BJ (cell line): ENCODE measurements at regions not wholly inside any gene's neighbourhood (a gene's known extent, or its start where the extent isn't known, plus 50 kb on each side); places are given as distances from the start of the nearest gene placed in this dataset.
"Not testable (repeated sequence)": the region's sequence is repeated elsewhere in the genome, so short reads cannot be mapped to it uniquely, and the experiment has no call there.

ENCODE experiments used
- CTCF ChIA-PET: fragments of 350-600 bp; formaldehyde crosslinking; extraction: SDS; loops from one replicate; lab custom pipeline; 2021; ENCODE audit warnings: antibody characterized with exemption, inconsistent platforms; lab: Yijun Ruan, JAX
- POLR2A ChIA-PET: fragments of 300-600 bp; sonication (Branson Sonifier 250); formaldehyde crosslinking; extraction: SDS; loops from one replicate; lab custom pipeline; 2021; ENCODE audit warnings: antibody characterized with exemption; lab: Charles Lee
- DNase-seq: peaks from one replicate; pipeline ENCODE4 v3.0.0-alpha.2; 2011; ENCODE audit warnings: low read depth
- H3K27me3 ChIP-seq: 2 replicates; pipeline ENCODE4 v1.6.0; 2011; ENCODE audit warnings: low read length; ENCODE audit not compliant: control insufficient read depth, insufficient read depth
- H3K36me3 ChIP-seq: 2 replicates; pipeline ENCODE4 v1.5.1; 2011; ENCODE audit warnings: low read length; ENCODE audit not compliant: control insufficient read depth, insufficient read depth
- H3K4me3 ChIP-seq: 2 replicates; pipeline ENCODE4 v1.5.1; 2011; ENCODE audit warnings: low read depth, mild to moderate bottlenecking, control low read depth, low read length
- TF ChIP-seq, protein P1 (sequence below): IDR thresholded peaks from 2 replicates; pipeline ENCODE4 v1.5.1; 2011; ENCODE audit warnings: low read depth, mild to moderate bottlenecking, control low read depth, inconsistent platforms, low read length, moderate library complexity; ENCODE audit not compliant: insufficient read depth

DNA sequence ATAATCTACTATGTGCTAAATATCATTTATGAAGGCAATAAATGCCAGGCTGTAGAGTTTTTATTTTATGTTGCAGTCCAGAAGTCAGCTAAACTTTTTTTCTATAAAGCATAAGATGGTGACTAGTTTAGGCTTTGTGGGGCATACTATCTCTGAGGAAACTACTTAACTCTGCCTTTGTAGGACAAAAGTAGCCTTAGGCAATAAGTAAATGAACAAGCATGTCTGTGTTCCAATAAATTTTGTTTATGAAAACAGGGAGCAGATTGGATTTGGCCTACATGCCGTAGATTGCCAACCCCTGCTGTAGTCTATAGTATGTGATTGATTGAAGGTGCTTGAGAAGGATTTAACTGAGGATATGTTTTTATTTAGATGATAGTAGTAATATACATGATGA lies 502.5 kb upstream of the NAALADL2 start:
- no peaks in the 10 kb centered on the region for H3K36me3 ChIP-seq
- ChIA-PET POLR2A (no interaction called here), CTCF (no interaction called here)
- H3K27me3 ChIP-seq: no peaks in the 10 kb centered on the region
- H3K4me3 ChIP-seq: no peak overlapping the region
- DNase-seq: no peak
- TF ChIP-seq, protein P1, sequence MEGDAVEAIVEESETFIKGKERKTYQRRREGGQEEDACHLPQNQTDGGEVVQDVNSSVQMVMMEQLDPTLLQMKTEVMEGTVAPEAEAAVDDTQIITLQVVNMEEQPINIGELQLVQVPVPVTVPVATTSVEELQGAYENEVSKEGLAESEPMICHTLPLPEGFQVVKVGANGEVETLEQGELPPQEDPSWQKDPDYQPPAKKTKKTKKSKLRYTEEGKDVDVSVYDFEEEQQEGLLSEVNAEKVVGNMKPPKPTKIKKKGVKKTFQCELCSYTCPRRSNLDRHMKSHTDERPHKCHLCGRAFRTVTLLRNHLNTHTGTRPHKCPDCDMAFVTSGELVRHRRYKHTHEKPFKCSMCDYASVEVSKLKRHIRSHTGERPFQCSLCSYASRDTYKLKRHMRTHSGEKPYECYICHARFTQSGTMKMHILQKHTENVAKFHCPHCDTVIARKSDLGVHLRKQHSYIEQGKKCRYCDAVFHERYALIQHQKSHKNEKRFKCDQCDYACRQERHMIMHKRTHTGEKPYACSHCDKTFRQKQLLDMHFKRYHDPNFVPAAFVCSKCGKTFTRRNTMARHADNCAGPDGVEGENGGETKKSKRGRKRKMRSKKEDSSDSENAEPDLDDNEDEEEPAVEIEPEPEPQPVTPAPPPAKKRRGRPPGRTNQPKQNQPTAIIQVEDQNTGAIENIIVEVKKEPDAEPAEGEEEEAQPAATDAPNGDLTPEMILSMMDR: no peak

DNA sequence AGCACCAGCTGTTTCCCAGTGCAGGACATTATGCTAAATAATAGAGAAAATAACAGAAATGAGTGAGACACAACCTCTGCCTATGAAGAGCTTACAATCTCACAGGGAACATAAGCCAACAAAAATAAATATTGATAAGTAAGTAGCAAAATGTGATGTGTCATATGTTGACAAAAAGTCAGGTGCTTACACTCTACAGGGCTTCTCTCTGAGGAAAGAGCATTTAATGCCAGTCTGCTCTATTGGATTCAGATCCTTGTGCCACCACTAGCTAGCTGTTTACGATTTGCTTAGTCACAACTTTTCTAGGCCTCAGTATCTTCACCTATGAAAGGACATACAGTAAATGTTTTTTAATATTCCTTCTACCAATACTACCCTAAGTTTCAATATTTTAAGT lies 500.9 kb upstream of the NAALADL2 start:
- TF ChIP-seq, protein P1: no peak
- Histone ChIP-seq H3K4me3 (no peak overlapping the region), H3K36me3 (no peaks in the 10 kb centered on the region), H3K27me3 (no peaks in the 10 kb centered on the region)
- DNase-seq: no peak
- POLR2A ChIA-PET: interaction anchor here (0.5 kb wide), 1 partner anchor 1738 kb away, joined by 3 read pairs; no protein-coding TSS in a partner anchor
- CTCF ChIA-PET: no interaction called here

DNA sequence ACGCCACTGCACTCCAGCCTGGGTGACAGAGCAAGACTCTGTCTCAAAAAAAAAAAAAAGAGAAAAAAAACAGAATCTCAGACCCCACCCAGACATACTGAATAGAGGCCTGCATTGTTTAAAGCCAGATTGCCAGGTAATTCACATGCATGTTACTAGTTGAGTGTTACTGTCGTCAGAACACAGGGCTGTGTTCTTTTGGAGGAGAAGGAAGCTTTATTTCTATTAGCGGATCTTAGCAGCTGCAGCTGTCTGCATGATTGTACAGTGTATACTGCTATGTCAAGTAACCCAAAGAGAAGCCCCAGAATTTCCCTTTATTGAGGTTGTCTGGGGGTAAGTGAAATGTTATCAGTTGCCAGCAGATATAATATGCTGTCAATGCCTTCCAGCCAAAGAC lies 496.6 kb upstream of the NAALADL2 start:
- DNase-seq: no peak

DNA sequence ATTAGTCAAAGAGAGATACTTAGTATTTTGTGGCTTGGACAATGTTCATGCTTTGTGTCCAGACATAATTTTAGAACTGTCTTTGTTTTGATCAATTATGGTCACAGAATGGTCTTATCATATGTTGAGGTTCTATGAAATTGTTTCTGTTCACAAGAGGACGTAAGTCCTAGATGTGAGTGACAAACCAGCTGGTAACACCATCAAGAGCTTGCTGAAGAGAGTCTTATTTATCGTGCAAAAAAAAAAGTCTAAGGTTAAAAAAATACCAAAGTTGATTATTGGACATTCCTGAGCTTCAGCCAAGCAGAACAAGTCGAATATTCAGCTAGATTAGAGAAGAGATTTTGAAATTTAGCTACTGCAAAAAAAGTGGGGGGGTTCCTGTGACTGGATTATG lies 495.9 kb upstream of the NAALADL2 start:
- CTCF ChIA-PET: no interaction called here
- DNase-seq: no peak
- TF ChIP-seq, protein P1: no peak
- Histone ChIP-seq H3K36me3 (no peaks in the 10 kb centered on the region), H3K4me3 (no peak overlapping the region), H3K27me3 (no peaks in the 10 kb centered on the region)
- POLR2A ChIA-PET: no interaction called here

More for the DNA sequence above, 496.6 kb upstream of the NAALADL2 start:
- Histone ChIP-seq H3K27me3 (no peaks in the 10 kb centered on the region), H3K4me3 (no peak overlapping the region), H3K36me3 (no peaks in the 10 kb centered on the region)
- ChIA-PET CTCF (interaction anchor here (1.2 kb wide), 1 partner anchor 36 kb away, joined by 5 read pairs; no protein-coding TSS in a partner anchor), POLR2A (no interaction called here)
- TF ChIP-seq, protein P1: no peak

DNA sequence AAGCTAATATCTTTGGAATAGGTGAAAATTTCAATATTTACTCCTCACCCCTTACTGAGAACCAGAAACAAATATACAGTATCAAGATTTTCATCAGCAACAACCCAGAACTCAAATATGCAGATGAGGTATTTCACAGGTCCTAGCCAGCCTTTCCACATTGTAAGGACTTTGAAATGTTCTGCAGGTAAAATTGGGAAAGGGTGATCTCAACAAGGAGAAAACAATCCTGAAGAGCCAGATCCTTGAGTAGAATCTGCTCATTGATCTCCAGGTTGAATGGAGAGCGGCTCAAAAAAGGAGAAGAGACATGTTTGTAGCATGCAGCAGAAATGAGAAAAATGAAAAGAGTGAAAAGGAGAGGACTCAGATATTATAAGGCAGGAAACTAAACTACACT lies 493.3 kb upstream of the NAALADL2 start:
- POLR2A ChIA-PET: interaction anchor here (0.6 kb wide), 1 partner anchor 911 kb away, joined by 4 read pairs; no protein-coding TSS in a partner anchor
- Histone ChIP-seq H3K27me3 (no peaks in the 10 kb centered on the region), H3K4me3 (no peak overlapping the region), H3K36me3 (no peaks in the 10 kb centered on the region)
- DNase-seq: no peak
- TF ChIP-seq, protein P1: no peak
- CTCF ChIA-PET: no interaction called here

DNA sequence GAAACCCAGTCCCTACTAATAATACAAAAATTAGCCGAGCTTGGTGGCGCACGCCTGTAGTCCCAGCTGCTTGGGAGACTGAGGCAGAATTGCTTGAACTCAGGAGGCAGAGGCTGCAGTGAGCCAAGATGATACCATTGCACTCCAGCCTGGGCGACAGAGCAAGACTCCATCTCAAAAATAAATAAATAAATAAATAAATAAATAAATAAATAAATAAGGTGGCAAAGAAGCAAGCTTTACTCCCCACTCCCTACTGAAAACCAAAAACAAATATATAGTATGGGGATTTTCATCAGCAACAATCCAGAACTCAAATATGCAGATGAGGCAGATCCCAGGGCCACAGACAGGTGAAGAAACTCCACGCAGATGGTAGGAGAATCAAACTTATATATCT lies 492.2 kb upstream of the NAALADL2 start:
- DNase-seq, POLR2A ChIA-PET, H3K4me3 ChIP-seq, H3K27me3 ChIP-seq, H3K36me3 ChIP-seq: not testable (repeated sequence)
- CTCF ChIA-PET: interaction anchor here (0.7 to 0.9 kb wide), 2 partner anchors 9 to 75 kb away, joined by 3 read pairs; no protein-coding TSS in a partner anchor
